GM19240 (cell line): ENCODE measurements at regions not wholly inside any gene's neighbourhood (a gene's known extent, or its start where the extent isn't known, plus 50 kb on each side); places are given as distances from the start of the nearest gene placed in this dataset.

ENCODE experiments used
- DNase-seq: peaks from one replicate; pipeline ENCODE4 v3.0.0; 2011; ENCODE audit warnings: low spot score; ENCODE audit not compliant: insufficient read length

DNA sequence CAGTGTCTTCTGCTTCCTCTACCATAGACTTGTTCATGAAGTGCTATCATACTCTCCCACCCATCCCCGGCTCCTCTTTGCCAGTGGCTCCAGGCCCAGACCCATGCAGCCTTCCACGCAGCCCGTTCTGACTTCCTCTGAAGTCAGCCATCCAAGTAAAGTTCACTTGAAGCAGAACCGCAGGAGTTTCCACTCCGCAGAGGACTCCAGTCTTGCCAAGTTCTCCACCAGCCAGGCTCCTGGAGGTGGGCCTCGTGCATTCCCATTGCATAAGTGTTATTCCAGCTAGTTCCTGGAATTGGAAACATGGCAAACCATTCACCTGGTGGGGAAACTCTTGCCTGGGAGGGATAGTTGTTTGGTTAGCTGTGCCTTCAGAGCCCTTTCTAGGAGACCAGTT is 185.1 kb downstream of the PLPP3 start:
- no peak for DNase-seq

- no peak for DNase-seq
Observed at GRCh38 chr1:56390934-56391731, 188.2 kb downstream of the PLPP3 start.

GRCh38 chr1:56390232-56390867 is 189.0 kb downstream of the PLPP3 start:
- DNase-seq, result no peak

GRCh38 chr1:56389813-56390212 is 189.6 kb downstream of the PLPP3 start:
- DNase-seq, result no peak

- DNase-seq, result no peak
Observed at GRCh38 chr1:56387071-56387740, 192.2 kb downstream of the PLPP3 start.

GRCh38 chr1:56385314-56385713 is 194.0 kb downstream of the PLPP3 start:
- no peak for DNase-seq

DNA sequence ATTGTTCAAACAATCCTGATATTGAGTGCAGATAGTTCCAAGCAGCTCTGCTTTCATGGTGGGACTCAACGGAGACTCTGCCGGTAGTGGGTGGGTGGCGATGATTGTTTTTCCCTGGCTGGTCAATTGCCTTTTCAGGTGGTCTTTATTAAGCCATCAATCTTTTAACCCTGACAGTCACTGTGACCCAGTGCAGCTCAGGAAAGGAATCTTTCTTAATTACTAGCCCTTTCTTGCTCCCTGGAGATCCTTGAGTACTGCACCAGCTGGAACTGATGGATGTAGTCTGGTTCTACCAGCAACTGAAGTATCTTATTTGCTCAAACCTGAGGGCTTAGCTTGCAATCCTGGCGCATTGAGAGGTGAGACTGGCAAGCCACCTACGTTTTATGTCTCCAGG is 196.4 kb downstream of the PLPP3 start:
- no peak for DNase-seq

DNA sequence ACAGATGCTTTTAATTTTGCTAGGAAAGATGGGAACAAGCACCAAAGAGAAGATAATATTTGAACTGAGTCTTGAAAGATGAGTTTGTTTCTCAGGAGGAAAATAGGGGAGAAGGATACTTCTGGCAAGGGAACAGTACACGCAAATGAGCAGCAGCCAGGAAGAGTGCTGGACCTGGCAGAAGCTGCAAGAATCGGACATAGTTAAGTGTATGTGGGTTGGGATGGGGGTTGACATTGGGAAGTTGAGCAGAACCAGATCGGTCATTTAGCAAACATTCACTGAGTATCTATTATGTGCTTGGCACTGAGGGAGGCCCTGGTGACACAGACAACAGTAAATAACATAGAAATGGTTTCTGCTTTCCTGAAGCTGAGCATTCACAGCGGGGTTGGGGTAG is 198.8 kb downstream of the PLPP3 start:
- DNase-seq, result no peak

DNA sequence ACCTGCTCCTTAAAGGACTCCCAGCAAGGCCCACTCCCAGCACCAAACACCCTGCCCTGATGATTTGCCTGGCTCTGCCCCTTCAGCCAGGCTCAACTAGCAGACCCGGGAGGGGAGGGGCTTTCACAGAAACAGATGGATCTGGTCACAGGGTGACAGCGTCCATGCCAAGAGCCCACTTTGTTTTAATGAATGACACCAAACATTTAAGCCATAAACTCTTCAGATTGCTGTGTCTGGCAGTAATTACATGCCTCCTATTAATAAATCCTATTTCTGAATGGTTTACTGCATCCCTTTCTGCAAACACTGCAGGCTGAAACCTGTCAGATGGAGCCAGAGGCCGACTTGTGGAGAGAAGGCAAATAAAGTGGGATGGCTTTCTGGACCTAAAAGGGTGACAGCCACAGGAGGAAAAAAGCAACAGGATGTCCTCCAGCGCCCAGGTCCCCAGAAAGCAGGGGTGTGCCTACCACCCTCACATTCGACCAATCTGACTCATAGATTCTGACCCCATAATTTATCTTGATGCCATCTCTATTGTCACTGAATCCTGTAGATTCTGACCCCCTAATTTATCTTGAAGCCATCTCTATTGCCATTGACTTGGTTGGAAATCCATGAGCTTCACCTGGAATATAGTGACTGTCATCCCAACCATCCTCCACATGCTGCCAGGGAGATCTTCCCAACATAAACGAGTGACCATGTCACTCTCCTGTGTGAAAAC is 200.9 kb downstream of the PLPP3 start:
- DNase-seq, result no peak

DNA sequence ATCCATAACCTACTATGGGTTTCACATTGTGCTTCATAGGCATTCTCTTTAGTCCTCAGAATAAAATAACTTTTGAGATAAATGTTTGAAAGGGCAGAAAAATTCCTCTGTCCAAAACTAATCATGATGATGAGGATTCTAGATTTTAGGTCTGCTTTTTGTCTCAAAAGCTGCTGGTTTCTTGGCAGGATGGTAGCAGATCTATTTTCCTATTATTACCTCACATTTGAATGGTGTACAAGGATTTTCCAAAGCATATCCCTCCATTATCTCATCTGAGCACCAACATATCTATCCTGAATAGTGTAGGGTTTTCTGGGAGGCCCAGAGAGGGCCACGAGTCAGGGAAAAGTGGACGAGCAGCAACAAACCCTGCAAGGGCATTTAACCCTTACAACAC is 201.9 kb downstream of the PLPP3 start:
- no peak for DNase-seq

DNA sequence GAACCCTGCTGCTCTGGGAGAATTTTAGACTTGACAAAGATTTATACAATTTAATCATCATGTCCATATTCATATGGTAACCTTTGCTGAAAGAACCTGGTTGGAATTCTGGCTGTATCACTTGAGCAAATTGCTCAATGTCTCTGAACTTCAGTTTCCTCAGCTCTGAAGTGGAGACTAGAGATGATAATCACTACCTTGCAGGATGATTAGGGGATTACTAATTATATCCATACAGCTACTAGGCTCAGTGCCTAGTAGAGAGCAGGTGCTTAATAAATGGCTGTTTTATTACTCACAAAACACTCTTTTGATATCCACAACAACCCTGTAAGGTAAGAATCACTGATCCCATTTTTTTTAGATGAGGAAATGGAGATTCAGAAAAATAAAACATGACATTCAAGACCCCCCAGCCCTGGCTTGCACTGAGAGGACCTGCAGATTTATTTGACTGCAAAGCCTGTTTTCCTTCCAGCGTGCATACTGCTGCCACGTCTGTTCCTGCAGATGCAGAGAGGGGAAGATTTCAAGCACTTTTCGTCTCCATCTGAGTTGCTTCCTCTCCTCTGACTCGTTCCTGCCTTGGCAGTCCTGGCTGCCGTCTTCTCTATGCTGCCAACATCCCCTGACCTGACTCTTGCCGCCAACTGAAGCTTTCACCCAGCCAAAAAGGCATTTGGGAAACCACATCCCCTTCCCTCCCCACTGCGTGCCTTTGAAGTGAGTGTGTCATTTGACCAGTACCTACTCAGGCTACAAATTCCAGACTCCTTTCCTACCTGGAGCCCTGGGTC is 203.0 kb downstream of the PLPP3 start:
- DNase-seq, result no peak

DNA sequence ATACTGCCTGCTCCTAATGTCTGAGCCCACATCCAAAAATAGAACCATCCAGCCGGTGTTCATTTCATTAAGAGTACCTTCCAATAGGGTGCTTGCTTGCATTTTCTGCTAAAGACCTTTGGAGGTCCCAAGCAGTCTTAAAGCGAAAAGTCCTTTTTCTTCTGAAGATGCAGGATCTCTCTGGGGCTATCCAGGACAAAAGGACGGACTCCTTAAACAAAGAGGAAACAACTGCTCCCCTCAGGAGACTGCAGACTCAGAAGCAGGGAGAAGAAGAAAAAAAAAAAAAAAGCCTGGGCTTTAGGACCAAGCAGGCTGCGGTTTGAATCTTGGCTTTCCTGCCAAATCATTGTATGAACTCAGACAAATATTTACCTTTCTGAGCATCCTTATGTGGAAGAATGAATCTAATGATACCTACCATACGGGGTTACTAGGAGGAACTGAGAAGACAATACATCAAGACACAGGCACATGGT is 204.0 kb downstream of the PLPP3 start:
- no peak for DNase-seq

- DNase-seq, result no peak
Observed at GRCh38 chr1:56374026-56374974, 205.1 kb downstream of the PLPP3 start.

DNA sequence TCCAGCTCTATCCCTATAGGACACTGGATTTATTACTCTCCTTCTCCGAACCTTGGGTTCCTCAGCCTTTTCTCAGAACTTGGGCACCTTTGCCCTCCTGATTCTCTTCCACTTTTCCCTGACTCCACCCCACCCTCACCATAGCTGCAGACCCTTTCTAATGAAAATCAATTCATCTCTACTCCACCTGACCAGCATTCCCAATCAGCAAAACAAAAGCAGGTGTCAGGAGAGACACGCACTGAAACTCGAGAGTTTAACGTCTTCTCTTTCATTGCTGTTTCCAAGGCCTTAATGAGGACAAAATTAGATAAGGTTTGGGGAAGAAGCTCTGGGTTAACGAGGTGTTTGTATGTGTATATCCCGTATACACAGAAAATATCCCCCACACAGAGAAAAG is 208.8 kb downstream of the PLPP3 start:
- no peak for DNase-seq

GRCh38 chr1:56363007-56363770 is 216.2 kb downstream of the PLPP3 start:
- DNase-seq, result no peak

GRCh38 chr1:56360021-56360420 is 219.3 kb downstream of the PLPP3 start:
- DNase-seq, result no peak

GRCh38 chr1:56359056-56359455 is 220.3 kb downstream of the PLPP3 start:
- DNase-seq, result no peak

DNA sequence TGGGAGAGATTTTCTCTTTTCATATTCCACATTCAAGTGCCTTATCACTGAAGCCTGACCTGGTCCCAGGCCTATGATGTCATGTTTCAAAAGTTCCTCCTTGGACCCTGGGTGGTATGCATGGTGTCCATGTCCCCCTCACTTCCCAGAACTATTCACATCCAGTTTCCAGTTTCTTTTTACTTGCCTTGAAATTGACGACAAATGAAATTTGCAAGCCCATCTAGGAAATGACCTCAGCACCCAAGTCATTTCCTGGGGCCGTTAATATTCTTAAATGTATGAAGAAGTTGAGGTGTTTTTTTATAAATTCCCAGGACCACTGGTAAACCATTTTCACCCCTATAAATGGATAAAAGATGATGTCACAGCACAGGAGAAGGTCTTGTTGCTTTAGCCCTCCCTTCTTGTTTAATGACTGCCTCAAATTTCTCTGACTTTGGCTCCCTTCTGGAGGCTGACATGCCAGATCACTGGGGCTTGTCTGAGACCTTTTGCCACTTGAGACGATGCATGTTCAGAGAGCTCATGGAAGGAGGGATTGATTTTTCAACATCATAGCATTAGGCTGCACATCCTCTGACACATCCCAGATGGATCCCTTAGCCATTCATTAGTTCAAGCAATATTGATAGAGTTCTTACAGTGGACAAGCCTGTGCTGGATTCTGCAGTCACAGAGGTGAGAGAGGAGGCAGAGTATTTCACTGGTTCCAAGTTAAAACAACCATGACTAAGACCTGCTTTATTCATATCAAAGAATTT is 221.3 kb downstream of the PLPP3 start:
- no peak for DNase-seq
